ENCODE measurements at regions not wholly inside any gene's neighbourhood (a gene's known extent, or its start where the extent isn't known, plus 50 kb on each side); places are given as distances from the start of the nearest gene placed in this dataset.

- DNase-seq, result no peak
These were observed 274.1 kb upstream of the SASH1 start for GRCh38 chr6:148068437-148069061.

GRCh38 chr6:148069256-148069655, 273.4 kb upstream of the SASH1 start:
- DNase-seq, result no peak

- no peak for DNase-seq
These were observed 268.3 kb upstream of the SASH1 start for GRCh38 chr6:148074291-148074690.

GRCh38 chr6:148074738-148075137, 267.9 kb upstream of the SASH1 start:
- no peak for DNase-seq

- DNase-seq, result no peak
These were observed 267.3 kb upstream of the SASH1 start for GRCh38 chr6:148075352-148075751.

- DNase-seq, result no peak
These were observed 266.6 kb upstream of the SASH1 start for GRCh38 chr6:148076051-148076450.

- DNase-seq, result no peak
These were observed 262.3 kb upstream of the SASH1 start for GRCh38 chr6:148080315-148080714.

GRCh38 chr6:148081076-148081475, 261.6 kb upstream of the SASH1 start:
- no peak for DNase-seq

GRCh38 chr6:148082044-148082443, 260.6 kb upstream of the SASH1 start:
- DNase-seq, result no peak

- DNase-seq, result no peak
These were observed 259.9 kb upstream of the SASH1 start for GRCh38 chr6:148082696-148083095.

GRCh38 chr6:148085631-148086331, 256.9 kb upstream of the SASH1 start:
- DNase-seq, result no peak

GRCh38 chr6:148086386-148086785, 256.3 kb upstream of the SASH1 start:
- no peak for DNase-seq

- no peak for DNase-seq
These were observed 255.8 kb upstream of the SASH1 start for GRCh38 chr6:148086843-148087242.

GRCh38 chr6:148087659-148088058, 255.0 kb upstream of the SASH1 start:
- DNase-seq, result no peak

- no peak for DNase-seq
These were observed 252.3 kb upstream of the SASH1 start for GRCh38 chr6:148090326-148090725.

GRCh38 chr6:148091394-148091793, 251.2 kb upstream of the SASH1 start:
- no peak for DNase-seq

GRCh38 chr6:148103436-148103835, 239.2 kb upstream of the SASH1 start:
- DNase-seq, result no peak

GRCh38 chr6:148104131-148104530, 238.5 kb upstream of the SASH1 start:
- no peak for DNase-seq

- no peak for DNase-seq
These were observed 236.9 kb upstream of the SASH1 start for GRCh38 chr6:148105695-148106094.

- DNase-seq, result no peak
These were observed 234.7 kb upstream of the SASH1 start for GRCh38 chr6:148107911-148108310.

GRCh38 chr6:148109732-148110131, 232.9 kb upstream of the SASH1 start:
- DNase-seq, result no peak

GRCh38 chr6:148110925-148111324, 231.7 kb upstream of the SASH1 start:
- DNase-seq, result no peak

GRCh38 chr6:148112851-148113319, 229.8 kb upstream of the SASH1 start:
- DNase-seq, result no peak

- DNase-seq, result no peak
These were observed 226.6 kb upstream of the SASH1 start for GRCh38 chr6:148116001-148116400.

GRCh38 chr6:148118244-148118643, 224.4 kb upstream of the SASH1 start:
- DNase-seq, result no peak
